ENCODE measurements at regions not wholly inside any gene's neighbourhood (a gene's known extent, or its start where the extent isn't known, plus 50 kb on each side); places are given as distances from the start of the nearest gene placed in this dataset.

DNA sequence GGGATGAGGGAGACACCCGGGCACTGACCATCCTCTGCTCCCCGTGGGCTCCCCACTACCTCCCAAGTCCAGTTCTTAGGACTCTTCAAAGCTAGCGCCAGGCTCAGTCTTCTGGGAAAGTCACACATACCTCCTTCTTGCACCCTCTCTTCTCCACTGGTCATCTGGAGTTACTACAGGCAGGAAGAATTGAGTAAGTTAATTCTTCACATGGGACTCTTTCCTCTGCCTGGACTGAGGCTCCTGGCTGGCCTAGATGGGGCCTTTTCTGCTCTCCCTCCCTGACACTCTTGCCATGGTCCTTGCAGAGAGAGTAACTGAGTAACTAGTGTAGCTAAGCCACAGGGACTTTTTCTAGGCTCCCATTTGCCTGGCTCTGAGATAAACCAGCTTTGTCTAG, 96.5 kb upstream of the CELF4 start:
- H3K4me3 ChIP-seq = no peak overlapping the region
- no peaks in the 10 kb centered on the region for H3K4me1 ChIP-seq
- no peaks in the 10 kb centered on the region for H3K36me3 ChIP-seq
- TF ChIP-seq POLR2AphosphoS5 (IDR thresholded peaks at IDR 0.05) (no peak), EP300 (IDR thresholded peaks at IDR 0.05) (no peak), POLR2A (IDR thresholded peaks at IDR 0.05) (no peak)
- TF ChIP-seq, protein P1, sequence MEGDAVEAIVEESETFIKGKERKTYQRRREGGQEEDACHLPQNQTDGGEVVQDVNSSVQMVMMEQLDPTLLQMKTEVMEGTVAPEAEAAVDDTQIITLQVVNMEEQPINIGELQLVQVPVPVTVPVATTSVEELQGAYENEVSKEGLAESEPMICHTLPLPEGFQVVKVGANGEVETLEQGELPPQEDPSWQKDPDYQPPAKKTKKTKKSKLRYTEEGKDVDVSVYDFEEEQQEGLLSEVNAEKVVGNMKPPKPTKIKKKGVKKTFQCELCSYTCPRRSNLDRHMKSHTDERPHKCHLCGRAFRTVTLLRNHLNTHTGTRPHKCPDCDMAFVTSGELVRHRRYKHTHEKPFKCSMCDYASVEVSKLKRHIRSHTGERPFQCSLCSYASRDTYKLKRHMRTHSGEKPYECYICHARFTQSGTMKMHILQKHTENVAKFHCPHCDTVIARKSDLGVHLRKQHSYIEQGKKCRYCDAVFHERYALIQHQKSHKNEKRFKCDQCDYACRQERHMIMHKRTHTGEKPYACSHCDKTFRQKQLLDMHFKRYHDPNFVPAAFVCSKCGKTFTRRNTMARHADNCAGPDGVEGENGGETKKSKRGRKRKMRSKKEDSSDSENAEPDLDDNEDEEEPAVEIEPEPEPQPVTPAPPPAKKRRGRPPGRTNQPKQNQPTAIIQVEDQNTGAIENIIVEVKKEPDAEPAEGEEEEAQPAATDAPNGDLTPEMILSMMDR (IDR thresholded peaks at IDR 0.05) = no peak
- DNase-seq = no peak
- no peak overlapping the region for H3K27ac ChIP-seq
- 48 to 78% methylated on average over 3 of the region's 3 CpGs for WGBS, 2 donors
- intact Hi-C loops (cut with DNase I) = no loop called here
- H3K27me3 ChIP-seq = no peaks in the 10 kb centered on the region
- H3K9me3 ChIP-seq = no peaks in the 10 kb centered on the region

DNA sequence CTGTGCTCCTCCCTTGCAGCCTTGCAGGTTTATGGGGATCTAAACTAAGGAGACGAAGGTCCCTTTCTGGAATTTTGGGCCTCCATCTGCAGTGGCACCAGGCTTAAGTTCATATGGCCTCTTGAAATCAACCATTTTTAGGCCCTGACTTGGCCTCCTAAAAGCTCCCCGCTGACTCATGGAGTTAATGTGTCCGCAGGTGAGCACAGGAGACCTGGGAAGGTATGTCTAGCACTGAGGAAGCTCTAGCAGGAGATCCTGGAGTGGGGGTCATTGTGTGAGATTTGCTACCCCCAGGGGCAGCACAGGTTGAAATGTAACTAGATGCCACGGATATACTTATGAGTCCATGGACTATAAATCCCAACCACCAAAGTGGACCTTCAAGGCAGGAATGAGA, 95.9 kb upstream of the CELF4 start:
- intact Hi-C loops (cut with DNase I) = no loop called here
- no peaks in the 10 kb centered on the region for H3K27me3 ChIP-seq
- no peaks in the 10 kb centered on the region for H3K4me1 ChIP-seq
- no peak overlapping the region for H3K4me3 ChIP-seq
- H3K9me3 ChIP-seq = no peaks in the 10 kb centered on the region
- H3K27ac ChIP-seq = no peak overlapping the region
- WGBS, 2 donors = 89 to 94% methylated on average over 4 of the region's 4 CpGs
- DNase-seq = no peak
- TF ChIP-seq EP300 (IDR thresholded peaks at IDR 0.05) (no peak), POLR2AphosphoS5 (IDR thresholded peaks at IDR 0.05) (no peak), POLR2A (IDR thresholded peaks at IDR 0.05) (no peak)
- TF ChIP-seq, protein P1 (IDR thresholded peaks at IDR 0.05) = no peak
- no peaks in the 10 kb centered on the region for H3K36me3 ChIP-seq

DNA sequence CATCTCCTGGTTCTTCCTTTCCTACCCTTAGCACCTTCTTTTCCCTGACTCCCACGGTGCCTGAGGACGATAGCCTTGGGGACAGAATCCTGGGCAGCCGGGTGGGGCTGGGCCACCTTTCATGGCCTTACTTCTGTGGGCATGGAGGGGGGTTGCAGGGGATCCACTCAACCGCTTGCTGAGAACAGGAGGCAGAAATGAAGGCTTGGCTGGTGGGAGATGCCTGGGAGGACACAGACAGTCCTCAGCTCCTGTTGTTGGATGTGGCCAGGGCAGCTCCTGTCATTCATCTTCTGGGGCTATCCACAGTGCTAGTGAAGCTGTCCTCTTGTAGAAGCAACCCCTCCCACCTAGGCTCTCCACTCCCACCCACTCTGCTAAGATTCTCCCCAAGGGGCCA, 95.5 kb upstream of the CELF4 start:
- WGBS, 2 donors = 77 to 89% methylated on average over 4 of the region's 4 CpGs
- H3K9me3 ChIP-seq = no peaks in the 10 kb centered on the region
- intact Hi-C loops (cut with DNase I) = no loop called here
- no peak overlapping the region for H3K27ac ChIP-seq
- no peaks in the 10 kb centered on the region for H3K4me1 ChIP-seq
- H3K36me3 ChIP-seq = no peaks in the 10 kb centered on the region
- DNase-seq = no peak
- H3K27me3 ChIP-seq = no peaks in the 10 kb centered on the region
- no peak overlapping the region for H3K4me3 ChIP-seq
- no peak for TF ChIP-seq POLR2AphosphoS5 (IDR thresholded peaks at IDR 0.05)
- no peak for TF ChIP-seq POLR2A (IDR thresholded peaks at IDR 0.05)
- TF ChIP-seq EP300 (IDR thresholded peaks at IDR 0.05) = no peak
- TF ChIP-seq, protein P1 (IDR thresholded peaks at IDR 0.05) = no peak

- H3K27ac ChIP-seq = no peak overlapping the region
- no peaks in the 10 kb centered on the region for H3K4me1 ChIP-seq
- intact Hi-C loops (cut with DNase I) = no loop called here
- 48 to 65% methylated on average over 2 of the region's 2 CpGs for WGBS, 2 donors
- no peaks in the 10 kb centered on the region for H3K27me3 ChIP-seq
- no peaks in the 10 kb centered on the region for H3K9me3 ChIP-seq
- DNase-seq = no peak
- H3K4me3 ChIP-seq = no peak overlapping the region
- no peaks in the 10 kb centered on the region for H3K36me3 ChIP-seq
- TF ChIP-seq EP300 (IDR thresholded peaks at IDR 0.05) (no peak), POLR2A (IDR thresholded peaks at IDR 0.05) (no peak), POLR2AphosphoS5 (IDR thresholded peaks at IDR 0.05) (no peak)
- TF ChIP-seq, protein P1 (IDR thresholded peaks at IDR 0.05) = no peak
These were observed 95.1 kb upstream of the CELF4 start for GRCh38 chr18:37660658-37661057.

DNA sequence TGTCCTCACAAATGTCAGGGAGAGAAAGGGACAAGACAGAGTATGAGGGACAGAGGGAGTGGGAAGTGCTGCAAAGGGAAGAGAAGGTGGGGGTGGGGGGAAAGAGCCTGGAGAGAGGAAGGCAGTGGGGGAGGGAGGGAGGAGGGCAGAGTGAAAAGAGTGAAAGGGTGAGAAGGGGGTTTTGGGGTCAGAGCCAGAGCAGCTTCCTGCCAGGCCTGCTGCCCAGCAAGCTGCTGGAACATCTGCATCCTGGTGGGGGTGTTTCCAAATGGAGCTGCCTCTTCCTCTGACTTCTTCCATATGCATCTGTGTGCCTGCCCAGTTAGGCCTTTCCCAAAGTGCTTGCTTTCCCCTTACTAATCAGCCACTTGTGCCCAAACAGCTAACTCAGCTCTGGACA, 94.3 kb upstream of the CELF4 start:
- Histone ChIP-seq H3K27me3 (no peaks in the 10 kb centered on the region), H3K27ac (no peak overlapping the region), H3K4me3 (no peak overlapping the region), H3K4me1 (no peaks in the 10 kb centered on the region), H3K36me3 (no peaks in the 10 kb centered on the region), H3K9me3 (no peaks in the 10 kb centered on the region)
- TF ChIP-seq EP300 (IDR thresholded peaks at IDR 0.05) (no peak), POLR2AphosphoS5 (IDR thresholded peaks at IDR 0.05) (no peak), POLR2A (IDR thresholded peaks at IDR 0.05) (no peak)
- TF ChIP-seq, protein P1 (IDR thresholded peaks at IDR 0.05) = no peak
- no peak for DNase-seq
- intact Hi-C loops (cut with DNase I) = no loop called here

Data from sigmoid colon (tissue), 6 donors.